ENCODE measurements at regions not wholly inside any gene's neighbourhood (a gene's known extent, or its start where the extent isn't known, plus 50 kb on each side); places are given as distances from the start of the nearest gene placed in this dataset.

GRCh38 chr5:18686253-18686652 is 1052.0 kb downstream of the TAF11L14 start:
- TF ChIP-seq POLR2A (IDR thresholded peaks at IDR 0.05) = no peak
- TF ChIP-seq CTCF (IDR thresholded peaks at IDR 0.05) = no peak
- no peak for TF ChIP-seq POLR2AphosphoS5 (IDR thresholded peaks at IDR 0.05; ENCODE audit: insufficient read depth in 1 of 2, low read depth in 1 of 2)
- H3K27me3 ChIP-seq = no peaks in the 10 kb centered on the region
- DNase-seq (ENCODE audit: extremely low spot score in 2 of 2) = no peak
- no peaks in the 10 kb centered on the region for H3K9me3 ChIP-seq
- no peaks in the 10 kb centered on the region for H3K4me1 ChIP-seq
- H3K4me3 ChIP-seq = no peak overlapping the region
- intact Hi-C loops (cut with DNase I) = no loop called here
- no peak overlapping the region for H3K27ac ChIP-seq
- H3K36me3 ChIP-seq = no peaks in the 10 kb centered on the region

GRCh38 chr5:18687429-18687828 is 1053.2 kb downstream of the TAF11L14 start:
- no peak overlapping the region for H3K27ac ChIP-seq
- no peak overlapping the region for H3K4me3 ChIP-seq
- intact Hi-C loops (cut with DNase I) = no loop called here
- H3K36me3 ChIP-seq = no peaks in the 10 kb centered on the region
- DNase-seq (ENCODE audit: extremely low spot score in 2 of 2) = no peak
- no peaks in the 10 kb centered on the region for H3K4me1 ChIP-seq
- H3K27me3 ChIP-seq = no peaks in the 10 kb centered on the region
- no peak for TF ChIP-seq CTCF (IDR thresholded peaks at IDR 0.05)
- TF ChIP-seq POLR2AphosphoS5 (IDR thresholded peaks at IDR 0.05; ENCODE audit: insufficient read depth in 1 of 2, low read depth in 1 of 2) = no peak
- H3K9me3 ChIP-seq = no peaks in the 10 kb centered on the region

GRCh38 chr5:18699681-18700080 is 1065.4 kb downstream of the TAF11L14 start:
- Histone ChIP-seq H3K27ac (no peak overlapping the region), H3K4me1 (no peaks in the 10 kb centered on the region), H3K9me3 (no peaks in the 10 kb centered on the region), H3K27me3 (no peaks in the 10 kb centered on the region), H3K4me3 (no peak overlapping the region), H3K36me3 (no peaks in the 10 kb centered on the region)
- TF ChIP-seq POLR2A (IDR thresholded peaks at IDR 0.05) (no peak), POLR2AphosphoS5 (IDR thresholded peaks at IDR 0.05; ENCODE audit: insufficient read depth in 1 of 2, low read depth in 1 of 2) (no peak), CTCF (IDR thresholded peaks at IDR 0.05) (no peak)
- DNase-seq (ENCODE audit: extremely low spot score in 2 of 2) = no peak
- intact Hi-C loops (cut with DNase I) = no loop called here

- DNase-seq (ENCODE audit: extremely low spot score in 2 of 2) = no peak
- intact Hi-C loops (cut with DNase I) = no loop called here
- Histone ChIP-seq H3K27ac (no peak overlapping the region), H3K36me3 (no peaks in the 10 kb centered on the region), H3K4me3 (no peak overlapping the region), H3K9me3 (no peaks in the 10 kb centered on the region), H3K27me3 (no peaks in the 10 kb centered on the region), H3K4me1 (no peaks in the 10 kb centered on the region)
- TF ChIP-seq POLR2A (IDR thresholded peaks at IDR 0.05) (no peak), POLR2AphosphoS5 (IDR thresholded peaks at IDR 0.05; ENCODE audit: insufficient read depth in 1 of 2, low read depth in 1 of 2) (no peak), CTCF (IDR thresholded peaks at IDR 0.05) (no peak)
Observed at GRCh38 chr5:18702821-18703220, 1068.6 kb downstream of the TAF11L14 start.

- intact Hi-C loops (cut with DNase I) = no loop called here
- no peaks in the 10 kb centered on the region for H3K27me3 ChIP-seq
- H3K9me3 ChIP-seq = no peaks in the 10 kb centered on the region
- H3K36me3 ChIP-seq = no peaks in the 10 kb centered on the region
- no peak overlapping the region for H3K4me3 ChIP-seq
- H3K4me1 ChIP-seq = no peaks in the 10 kb centered on the region
- TF ChIP-seq CTCF (IDR thresholded peaks at IDR 0.05) = no peak
- no peak for TF ChIP-seq POLR2AphosphoS5 (IDR thresholded peaks at IDR 0.05; ENCODE audit: insufficient read depth in 1 of 2, low read depth in 1 of 2)
- no peak for TF ChIP-seq POLR2A (IDR thresholded peaks at IDR 0.05)
- DNase-seq (ENCODE audit: extremely low spot score in 2 of 2) = no peak
- H3K27ac ChIP-seq = no peak overlapping the region
Observed at GRCh38 chr5:18712936-18713485, 1078.8 kb downstream of the TAF11L14 start.

Measured in vagina (tissue), 2 donors.